Progenitor cell of endocrine pancreas (in vitro differentiated cells): ENCODE measurements at regions not wholly inside any gene's neighbourhood (a gene's known extent, or its start where the extent isn't known, plus 50 kb on each side); places are given as distances from the start of the nearest gene placed in this dataset.
A peak's percentile ranks its signal among the peaks of the same experiment; 100 is the strongest.

Experiments
- DNase-seq: peaks from one replicate; pipeline ENCODE4 v3.0.0; 2021; ENCODE audit warnings: low spot score; ENCODE audit not compliant: unreplicated experiment
- H3K27ac Mint-ChIP-seq: 2 replicates; pipeline ENCODE4 v1.8.0; 2021; ENCODE audit warnings: mild to moderate bottlenecking, moderate library complexity, mixed read lengths
- H3K27me3 Mint-ChIP-seq: 2 replicates; pipeline ENCODE4 v1.8.0; 2021; ENCODE audit warnings: mixed read lengths
- H3K36me3 Mint-ChIP-seq: 2 replicates; pipeline ENCODE4 v1.8.0; 2022; ENCODE audit warnings: mixed read lengths; ENCODE audit not compliant: insufficient read depth
- H3K4me1 Mint-ChIP-seq: 2 replicates; pipeline ENCODE4 v1.8.0; 2021; ENCODE audit warnings: low read depth, mixed read lengths
- H3K4me3 Mint-ChIP-seq: 2 replicates; pipeline ENCODE4 v1.8.0; 2021; ENCODE audit warnings: low read depth, mild to moderate bottlenecking, moderate library complexity, mixed read lengths
- H3K9me3 Mint-ChIP-seq: 2 replicates; pipeline ENCODE4 v1.8.0; 2021; ENCODE audit warnings: low read depth, mixed read lengths
- CTCF ChIP-seq: fragments of 200-600 bp; sonication (generic); IDR thresholded peaks from one replicate; pipeline ENCODE4 v1.5.0; 2021; ENCODE audit warnings: antibody characterized with exemption, mild to moderate bottlenecking; ENCODE audit not compliant: unreplicated experiment

DNA sequence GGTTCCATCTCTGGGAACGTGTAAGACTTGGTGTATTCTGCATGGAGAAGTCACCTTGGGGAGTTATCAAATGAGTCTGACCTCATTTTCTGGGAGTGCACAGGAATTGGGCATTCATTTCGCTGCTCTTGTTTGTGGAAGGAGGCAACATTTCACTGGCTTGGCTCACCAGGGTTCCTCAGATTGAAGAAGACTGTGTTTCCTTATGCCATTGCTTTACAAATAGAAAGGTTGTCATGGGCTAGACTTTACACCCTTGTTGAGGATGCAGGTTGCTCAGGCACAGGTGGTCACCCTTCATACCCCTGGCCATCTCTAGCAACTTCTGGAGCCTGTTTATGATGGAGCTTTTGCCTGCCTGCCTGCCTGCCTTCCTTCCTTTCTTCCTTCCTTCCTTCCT lies 114.4 kb downstream of the AASDH start:
- no peaks in the 10 kb centered on the region for H3K27me3 Mint-ChIP-seq
- no peak for TF ChIP-seq CTCF
- peaks cover 8% of the 10 kb centered on the region for H3K4me1 Mint-ChIP-seq
- H3K9me3 Mint-ChIP-seq = peaks cover 5% of the 10 kb centered on the region
- no peak overlapping the region for H3K4me3 Mint-ChIP-seq
- H3K27ac Mint-ChIP-seq = no peak overlapping the region
- DNase-seq = no peak
- H3K36me3 Mint-ChIP-seq = peaks cover 32% of the 10 kb centered on the region

- TF ChIP-seq CTCF = no peak
- Mint-ChIP-seq H3K4me3 (no peak overlapping the region), H3K4me1 (peaks cover 8% of the 10 kb centered on the region), H3K27ac (no peak overlapping the region), H3K36me3 (peaks cover 25% of the 10 kb centered on the region), H3K9me3 (peaks cover 3% of the 10 kb centered on the region), H3K27me3 (no peaks in the 10 kb centered on the region)
- no peak for DNase-seq
Measured at GRCh38 chr4:56272003-56272402, 115.3 kb downstream of the AASDH start.

DNA sequence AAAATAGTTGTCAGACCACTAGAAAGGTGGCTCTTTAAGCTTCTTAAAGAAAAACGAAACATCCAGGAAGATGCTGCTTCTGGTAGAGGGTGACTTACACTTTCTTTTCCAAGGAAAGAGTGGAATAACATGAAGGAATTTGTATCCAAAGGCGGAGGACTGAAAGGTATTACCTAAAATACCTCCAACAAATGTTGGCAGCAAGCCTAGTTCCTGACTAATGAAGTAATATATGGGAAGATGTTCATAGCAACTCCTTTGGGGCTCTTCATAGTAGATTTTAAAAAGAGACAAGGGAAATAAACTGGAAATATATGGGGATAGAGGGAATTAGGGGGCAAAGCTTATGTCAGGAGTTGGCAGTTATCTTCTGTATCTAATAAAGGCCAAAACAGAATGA lies 116.2 kb downstream of the AASDH start:
- no peaks in the 10 kb centered on the region for H3K9me3 Mint-ChIP-seq
- no peak for DNase-seq
- no peaks in the 10 kb centered on the region for H3K27me3 Mint-ChIP-seq
- H3K27ac Mint-ChIP-seq = no peak overlapping the region
- peaks cover 8% of the 10 kb centered on the region for H3K4me1 Mint-ChIP-seq
- no peak overlapping the region for H3K4me3 Mint-ChIP-seq
- TF ChIP-seq CTCF = no peak
- peaks cover 21% of the 10 kb centered on the region for H3K36me3 Mint-ChIP-seq

- TF ChIP-seq CTCF = no peak
- Mint-ChIP-seq H3K27ac (no peak overlapping the region), H3K4me3 (no peak overlapping the region), H3K27me3 (no peaks in the 10 kb centered on the region), H3K4me1 (peaks cover 3% of the 10 kb centered on the region), H3K36me3 (peaks cover 14% of the 10 kb centered on the region), H3K9me3 (no peaks in the 10 kb centered on the region)
- DNase-seq = no peak
Measured at GRCh38 chr4:56267558-56267957, 119.7 kb downstream of the AASDH start.

DNA sequence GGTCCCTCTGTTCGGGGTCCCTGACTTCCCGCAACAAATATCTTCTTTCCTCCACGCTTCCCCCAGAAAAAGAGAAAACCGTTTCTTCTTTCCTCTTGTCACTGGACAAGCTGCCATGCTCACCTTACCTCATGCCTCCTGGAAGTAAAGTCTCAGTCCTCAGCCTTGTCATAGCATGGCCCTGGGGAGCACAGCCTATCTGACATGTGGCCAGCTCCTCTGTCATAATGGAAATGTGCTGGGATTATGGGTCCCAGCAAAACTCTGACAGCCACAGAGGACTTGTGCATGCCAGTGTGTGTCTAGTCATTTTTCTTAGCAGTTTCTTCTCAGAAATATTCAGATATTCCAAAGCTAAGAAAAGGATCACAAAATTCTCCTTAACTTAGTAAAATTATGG lies 122.4 kb downstream of the AASDH start:
- H3K9me3 Mint-ChIP-seq = no peaks in the 10 kb centered on the region
- H3K4me1 Mint-ChIP-seq = peaks cover 3% of the 10 kb centered on the region
- H3K27me3 Mint-ChIP-seq = no peaks in the 10 kb centered on the region
- TF ChIP-seq CTCF = no peak
- peak overlapping the region; percentile 54 for H3K27ac Mint-ChIP-seq
- no peak for DNase-seq
- H3K4me3 Mint-ChIP-seq = no peak overlapping the region
- peaks cover 10% of the 10 kb centered on the region for H3K36me3 Mint-ChIP-seq

DNA sequence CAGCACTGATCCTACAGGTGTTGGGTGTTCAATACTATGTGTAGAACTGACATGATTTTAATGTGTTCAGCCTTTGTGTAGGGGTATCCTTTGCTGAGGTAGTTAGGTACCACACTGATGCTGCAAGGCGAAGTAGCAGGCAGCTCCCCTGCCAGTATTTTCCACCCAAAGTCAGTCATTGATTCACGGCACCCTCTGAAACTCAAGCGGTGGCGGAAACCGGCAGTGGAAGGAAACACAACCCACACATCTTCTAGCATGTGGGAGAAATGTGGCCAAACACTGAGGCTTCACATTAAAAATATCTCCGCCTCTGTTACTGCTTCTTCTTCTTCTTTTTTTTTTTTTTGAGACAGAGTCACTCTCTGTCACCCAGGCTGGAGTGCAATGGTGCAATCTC lies 126.3 kb downstream of the AASDH start:
- H3K4me3 Mint-ChIP-seq = no peak overlapping the region
- DNase-seq = no peak
- H3K27me3 Mint-ChIP-seq = no peaks in the 10 kb centered on the region
- no peak overlapping the region for H3K27ac Mint-ChIP-seq
- peaks cover 16% of the 10 kb centered on the region for H3K36me3 Mint-ChIP-seq
- H3K9me3 Mint-ChIP-seq = peaks cover 8% of the 10 kb centered on the region
- H3K4me1 Mint-ChIP-seq = peaks cover 24% of the 10 kb centered on the region
- TF ChIP-seq CTCF = no peak
